Testis (tissue), 2 donors: ENCODE measurements at regions not wholly inside any gene's neighbourhood (a gene's known extent, or its start where the extent isn't known, plus 50 kb on each side); places are given as distances from the start of the nearest gene placed in this dataset.

Source experiments
- DNase-seq: peaks from one replicate; pipeline ENCODE4 v3.0.0-alpha.2; 2019
- H3K27ac ChIP-seq, 2 donors: fragments of 200-600 bp; sonication (generic); one replicate each; pipeline ENCODE4 v1.5.1; 2019
- H3K27me3 ChIP-seq: fragments of 200-600 bp; sonication (generic); one replicate; pipeline ENCODE4 v1.5.1; 2019
- H3K36me3 ChIP-seq: fragments of 200-600 bp; sonication (generic); one replicate; pipeline ENCODE4 v1.5.1; 2017; ENCODE audit warnings: low read depth; ENCODE audit errors: missing control alignments
- H3K4me1 ChIP-seq: fragments of 200-600 bp; sonication (generic); one replicate; pipeline ENCODE4 v1.5.1; 2019
- H3K4me3 ChIP-seq, 2 donors: fragments of 200-600 bp; sonication (generic); one replicate each; pipeline ENCODE4 v1.5.1; 2017 to 2019
- H3K9me3 ChIP-seq: fragments of 200-600 bp; sonication (generic); one replicate; pipeline ENCODE4 v1.5.1; 2017
- CTCF ChIP-seq, 3 experiments: fragments of 450-650 bp in 2 of 3; fragments of 200-600 bp in 1 of 3; sonication (generic) in 1 of 3; IDR thresholded peaks; one replicate each; pipeline ENCODE4 v1.5.1; 2016 to 2019; ENCODE audit warnings: antibody characterized with exemption in 3 of 3, mild to moderate bottlenecking in 2 of 3, moderate library complexity in 1 of 3
- POLR2A ChIP-seq: fragments of 450-650 bp; IDR thresholded peaks from one replicate; pipeline ENCODE4 v1.6.1; 2017; ENCODE audit warnings: antibody characterized with exemption, mild to moderate bottlenecking, moderate library complexity
- WGBS, 2 donors: methylation state at CpG; one replicate each; pipeline ENCODE4 v1.1.5; 2018; 5-methylcytosine and 5-hydroxymethylcytosine counted together
- intact Hi-C: fragments of 100-400 bp; cut with DNase I; formaldehyde crosslinking; loops from one replicate; pipeline ENCODE4 v1.15.1; 2023; ENCODE audit warnings: low total_unique reads

- no peak overlapping the region for H3K4me3 ChIP-seq
- H3K4me1 ChIP-seq: no peaks in the 10 kb centered on the region
- no peaks in the 10 kb centered on the region for H3K9me3 ChIP-seq
- no peaks in the 10 kb centered on the region for H3K27me3 ChIP-seq
- no peak overlapping the region for H3K27ac ChIP-seq
- TF ChIP-seq POLR2A (no peak), CTCF (IDR thresholded peaks at IDR 0.05) (no peak)
- intact Hi-C loops: no loop called here
- no peak for DNase-seq
- H3K36me3 ChIP-seq: no peaks in the 10 kb centered on the region
Observed at GRCh38 chr1:243980071-243980470, 71.0 kb upstream of the ZBTB18 start.

GRCh38 chr1:243979396-243979795, 71.7 kb upstream of the ZBTB18 start:
- H3K4me1 ChIP-seq: peaks cover 2% of the 10 kb centered on the region
- WGBS, 2 donors: 70 to 74% methylated on average over 11 to 18 of the region's 18 CpGs
- no peak overlapping the region for H3K27ac ChIP-seq
- intact Hi-C loops: no loop called here
- DNase-seq: no peak
- TF ChIP-seq POLR2A: no peak
- TF ChIP-seq CTCF (IDR thresholded peaks at IDR 0.05): no peak
- H3K9me3 ChIP-seq: no peaks in the 10 kb centered on the region
- H3K27me3 ChIP-seq: no peaks in the 10 kb centered on the region
- no peaks in the 10 kb centered on the region for H3K36me3 ChIP-seq
- H3K4me3 ChIP-seq: no peak overlapping the region

- H3K4me3 ChIP-seq: no peak overlapping the region
- DNase-seq: no peak
- H3K36me3 ChIP-seq: no peaks in the 10 kb centered on the region
- H3K4me1 ChIP-seq: peaks cover 3% of the 10 kb centered on the region
- no peak overlapping the region for H3K27ac ChIP-seq
- no peaks in the 10 kb centered on the region for H3K27me3 ChIP-seq
- no peaks in the 10 kb centered on the region for H3K9me3 ChIP-seq
- intact Hi-C loops: no loop called here
- no peak for TF ChIP-seq POLR2A
- no peak for TF ChIP-seq CTCF (IDR thresholded peaks at IDR 0.05)
- 45 to 51% methylated on average over 5 of the region's 5 CpGs for WGBS, 2 donors
Observed at GRCh38 chr1:243977094-243977493, 74.0 kb upstream of the ZBTB18 start.

GRCh38 chr1:243974451-243975292, 76.4 kb upstream of the ZBTB18 start:
- no peaks in the 10 kb centered on the region for H3K27me3 ChIP-seq
- no peaks in the 10 kb centered on the region for H3K36me3 ChIP-seq
- WGBS, 2 donors: 66 to 69% methylated on average over 10 of the region's 10 CpGs
- H3K4me3 ChIP-seq: no peak overlapping the region
- H3K27ac ChIP-seq: no peak overlapping the region
- no peak for DNase-seq
- H3K9me3 ChIP-seq: no peaks in the 10 kb centered on the region
- peaks cover 3% of the 10 kb centered on the region for H3K4me1 ChIP-seq
- TF ChIP-seq CTCF (IDR thresholded peaks at IDR 0.05) (no peak), POLR2A (no peak)
- intact Hi-C loops: no loop called here

- intact Hi-C loops: no loop called here
- no peaks in the 10 kb centered on the region for H3K36me3 ChIP-seq
- no peak overlapping the region for H3K27ac ChIP-seq
- no peaks in the 10 kb centered on the region for H3K9me3 ChIP-seq
- DNase-seq: no peak
- peaks cover 3% of the 10 kb centered on the region for H3K4me1 ChIP-seq
- 60 to 66% methylated on average over 4 of the region's 4 CpGs for WGBS, 2 donors
- H3K27me3 ChIP-seq: no peaks in the 10 kb centered on the region
- no peak for TF ChIP-seq POLR2A
- no peak for TF ChIP-seq CTCF (IDR thresholded peaks at IDR 0.05)
- no peak overlapping the region for H3K4me3 ChIP-seq
Observed at GRCh38 chr1:243973169-243973568, 77.9 kb upstream of the ZBTB18 start.
